K562 (cell line): ENCODE measurements at regions not wholly inside any gene's neighbourhood (a gene's known extent, or its start where the extent isn't known, plus 50 kb on each side); places are given as distances from the start of the nearest gene placed in this dataset.

ENCODE experiments used
- ATAC-seq: fragments of 200-7000 bp; cut with Tn5 transposase; 3 replicates; pipeline ENCODE4 v1.9.1; 2020; ENCODE audit warnings: moderate library complexity
- BruUV-seq: library from RNA; stranded (reverse); fragments of 400-500 nt; replicated peaks from 2 replicates; lab custom pipeline; 2021; lab: Mats Ljungman, UMichigan
- CTCF ChIA-PET: fragments of 300-600 bp; formaldehyde crosslinking; extraction: SDS; loops from one replicate; lab custom pipeline; 2021; ENCODE audit warnings: low intra/inter-chr PET ratio; lab: Yijun Ruan, JAX
- POLR2A ChIA-PET: fragments of 300-600, 350-650 bp; sonication (Branson Sonifier 250); formaldehyde crosslinking; extraction: SDS; loops from one replicate; lab custom pipeline; 2021; ENCODE audit warnings: antibody characterized with exemption, inconsistent platforms; lab: Yijun Ruan, JAX
- DNase-seq, 4 experiments: peaks; one replicate each; pipeline versions ENCODE4 v3.0.0 to v3.0.0-alpha.2; 2011 to 2018; ENCODE audit warnings: low spot score in 3 of 4, mixed read lengths in 3 of 4; ENCODE audit errors: extremely low read depth in 1 of 4
- FAIRE-seq: peaks from 2 replicates; lab custom pipeline; 2011; peaks lifted over from hg19 to GRCh38; lab: Jason Lieb, UNC
- H2AFZ ChIP-seq: 2 replicates; pipeline ENCODE4 v1.6.0; 2011; ENCODE audit warnings: low read depth, low read length, control low read depth, inconsistent platforms
- H3K27ac ChIP-seq: fragments of 200-600 bp; 3 replicates; pipeline ENCODE4 v1.8.0; 2011; ENCODE audit warnings: low read depth, mild to moderate bottlenecking, control low read depth, inconsistent platforms, low read length, moderate library complexity, mixed read lengths; ENCODE audit errors: extremely low read depth
- H3K27me3 ChIP-seq, 2 experiments: fragments of 300-600 bp in 1 of 2; 2 replicates in 1 of 2; 3 replicates in 1 of 2; pipeline versions ENCODE4 v1.6.0 to v1.8.0; 2011; ENCODE audit warnings: inconsistent platforms in 2 of 2, low read length in 2 of 2, mild to moderate bottlenecking in 1 of 2, mixed read lengths in 1 of 2, moderate library complexity in 1 of 2; ENCODE audit not compliant: control insufficient read depth in 2 of 2, insufficient read depth in 2 of 2
- H3K36me3 ChIP-seq: fragments of 300-600 bp; 3 replicates; pipeline ENCODE4 v1.8.0; 2011; ENCODE audit warnings: mild to moderate bottlenecking, low read length, inconsistent platforms; ENCODE audit not compliant: control insufficient read depth, insufficient read depth
- H3K4me1 ChIP-seq, 2 experiments: fragments of 200-600 bp in 1 of 2; replicated peaks in 1 of 2; 2 replicates in 1 of 2; 3 replicates in 1 of 2; pipeline versions ENCODE4 v1.5.1 to v1.8.0; 2011; ENCODE audit warnings: inconsistent platforms in 2 of 2, low read length in 2 of 2, mild to moderate bottlenecking in 1 of 2, mixed read lengths in 1 of 2, moderate library complexity in 1 of 2; ENCODE audit not compliant: control insufficient read depth in 2 of 2, insufficient read depth in 2 of 2
- H3K4me2 ChIP-seq: 2 replicates; pipeline ENCODE4 v1.6.1; 2011; ENCODE audit warnings: low read length, control low read depth, inconsistent platforms, mixed read lengths; ENCODE audit not compliant: insufficient read depth
- H3K4me3 ChIP-seq: fragments of 200-600 bp; sonication (generic), shearing (Covaris generic); 2 replicates; pipeline ENCODE4 v1.5.1; 2016; ENCODE audit warnings: control low read depth, inconsistent platforms
- H3K79me2 ChIP-seq: fragments of 200-600 bp; 3 replicates; pipeline ENCODE4 v1.8.0; 2011; ENCODE audit warnings: low read length, inconsistent platforms; ENCODE audit not compliant: control insufficient read depth, insufficient read depth
- H3K9ac ChIP-seq, 2 experiments: 2 replicates each; pipeline versions ENCODE4 v1.6.0 to v1.6.1; 2011; ENCODE audit warnings: low read depth in 2 of 2, low read length in 2 of 2, control low read depth in 1 of 2, inconsistent platforms in 1 of 2, mild to moderate bottlenecking in 1 of 2, mixed read lengths in 1 of 2; ENCODE audit not compliant: insufficient read depth in 1 of 2
- H3K9me1 ChIP-seq: one replicate; pipeline ENCODE4 v1.6.0; 2011; ENCODE audit warnings: inconsistent platforms, mild to moderate bottlenecking, low read length, moderate library complexity; ENCODE audit not compliant: control insufficient read depth, insufficient read depth
- H3K9me3 ChIP-seq: replicated peaks from 2 replicates; pipeline ENCODE4 v1.5.1; 2011; ENCODE audit warnings: low read depth, low read length, inconsistent platforms; ENCODE audit not compliant: control insufficient read depth, insufficient read depth
- H4K20me1 ChIP-seq: replicated peaks from 2 replicates; pipeline ENCODE4 v1.6.1; 2011; ENCODE audit warnings: low read length, inconsistent platforms, mixed read lengths; ENCODE audit not compliant: control insufficient read depth, insufficient read depth
- ATF2 ChIP-seq: sonication (generic); formaldehyde crosslinking; IDR thresholded peaks from 2 replicates; pipeline ENCODE4 v1.8.1; 2022; ENCODE audit warnings: missing genetic modification reagents
- CEBPB ChIP-seq: fragments of 450-650 bp; IDR thresholded peaks from 2 replicates; pipeline ENCODE4 v1.6.1; 2016; ENCODE audit warnings: missing genetic modification characterization, missing compliant biosample characterization
- CLOCK ChIP-seq: fragments of 250-450 bp; sonication (Bioruptor Pico); IDR thresholded peaks from 2 replicates; pipeline ENCODE4 v1.4.0; 2020; ENCODE audit warnings: mild to moderate bottlenecking, moderate library complexity, borderline replicate concordance
- COPS2 ChIP-seq: fragments of 450-650 bp; conservative IDR thresholded peaks from 2 replicates; pipeline ENCODE4 v1.6.1; 2016; ENCODE audit warnings: mild to moderate bottlenecking, moderate library complexity
- CREB1 ChIP-seq, 2 experiments: sonication (generic) in 1 of 2; formaldehyde crosslinking in 1 of 2; IDR thresholded peaks; 2 replicates each; pipeline versions ENCODE4 v1.6.1 to v1.8.0; 2012 to 2022; ENCODE audit warnings: inconsistent platforms in 1 of 2, mild to moderate bottlenecking in 1 of 2, missing genetic modification reagents in 1 of 2, moderate library complexity in 1 of 2
- KLF16 ChIP-seq: IDR thresholded peaks from 2 replicates; pipeline ENCODE4 v1.6.1; 2016; ENCODE audit warnings: antibody characterized with exemption
- PHB ChIP-seq: fragments of 250-450 bp; sonication (Bioruptor Pico); IDR thresholded peaks from 2 replicates; pipeline ENCODE4 v1.5.0; 2021
- PRDM10 ChIP-seq: fragments of 450-650 bp; IDR thresholded peaks from 2 replicates; pipeline ENCODE4 v1.6.1; 2018; ENCODE audit not compliant: partially characterized antibody
- RNF2 ChIP-seq: sonication (generic); IDR thresholded peaks from 2 replicates; pipeline ENCODE4 v1.6.1; 2016
- SMAD3 ChIP-seq: fragments of 450-650 bp; formaldehyde crosslinking; conservative IDR thresholded peaks from 2 replicates; pipeline ENCODE4 v1.4.0; 2020; ENCODE audit warnings: mild to moderate bottlenecking
- STAT5A ChIP-seq: IDR thresholded peaks from 2 replicates; pipeline ENCODE4 v1.6.1; 2012; ENCODE audit warnings: low read length, inconsistent platforms, borderline replicate concordance
- TSC22D4 ChIP-seq: fragments of 450-650 bp; IDR thresholded peaks from 2 replicates; pipeline ENCODE4 v1.6.1; 2016; ENCODE audit warnings: missing genetic modification characterization, missing biosample characterization, control low read depth
- YBX1 ChIP-seq: fragments of 450-650 bp; IDR thresholded peaks from 2 replicates; pipeline ENCODE4 v1.7.1; 2016; ENCODE audit warnings: mild to moderate bottlenecking
- ZC3H11A ChIP-seq: IDR thresholded peaks from 2 replicates; pipeline ENCODE4 v1.6.1; 2012; ENCODE audit warnings: low read depth, low read length, improper control_type of control experiment
- ZNF583 ChIP-seq: fragments of 250-450 bp; sonication (Bioruptor Pico); IDR thresholded peaks from 2 replicates; pipeline ENCODE4 v1.4.0; 2020
- ZNF780A ChIP-seq: fragments of 250-450 bp; sonication (Bioruptor Pico); IDR thresholded peaks from 2 replicates; pipeline ENCODE4 v1.5.0; 2021; ENCODE audit warnings: mild to moderate bottlenecking
- WGBS: fragments of 100-300 bp; shearing (Covaris generic); methylation state at CpG from one replicate; pipeline ENCODE4 v1.1.6; 2016; ENCODE audit warnings: low coverage, mixed read lengths; ENCODE audit not compliant: insufficient coverage; ENCODE audit errors: missing lambda C conversion rate; 5-methylcytosine and 5-hydroxymethylcytosine counted together
- in situ Hi-C: fragments of 300-500 bp; cut with MboI; formaldehyde crosslinking; loops from 4 replicates; pipeline ENCODE4 v1.15.0; 2018; ENCODE audit warnings: inconsistent platforms, mixed read lengths
- intact Hi-C: fragments of 100-400 bp; cut with micrococcal nuclease; formaldehyde crosslinking; loops from 2 replicates; pipeline ENCODE4 v1.14.2; 2022

- WGBS, result 0% methylated on average over 5 of the region's 5 CpGs
- TF ChIP-seq ZC3H11A, result no peak
- no peak for TF ChIP-seq COPS2
- TF ChIP-seq CREB1 (IDR thresholded peaks at IDR 0.05), result no peak
- TF ChIP-seq CREB1 (CRISPR knock-in tag; IDR thresholded peaks at IDR 0.05), result no peak
- no peak for TF ChIP-seq STAT5A
- no peak for TF ChIP-seq CEBPB (tag)
- no peak for TF ChIP-seq ZNF780A
- no peak for TF ChIP-seq YBX1
- no peak for TF ChIP-seq KLF16
- TF ChIP-seq RNF2, result no peak
- TF ChIP-seq CLOCK, result no peak
- no peak for TF ChIP-seq ZNF583
- TF ChIP-seq PHB (CRISPR knock-in tag), result no peak
- TF ChIP-seq SMAD3 (CRISPR knock-in tag), result no peak
- TF ChIP-seq TSC22D4, result no peak
- TF ChIP-seq PRDM10, result no peak
- no peak for TF ChIP-seq ATF2 (CRISPR knock-in tag)
- CTCF ChIA-PET, result no interaction called here
Measured at GRCh38 chr15:26261413-26261812, 398.3 kb upstream of the ATP10A start.

More at GRCh38 chr15:26261413-26261812, 398.3 kb upstream of the ATP10A start:
- H3K4me1 ChIP-seq, result no peaks in the 10 kb centered on the region
- H3K9me1 ChIP-seq, result no peaks in the 10 kb centered on the region
- H2AFZ ChIP-seq, result no peak overlapping the region
- H3K9me3 ChIP-seq, result no peaks in the 10 kb centered on the region
- no peaks in the 10 kb centered on the region for H3K79me2 ChIP-seq
- POLR2A ChIA-PET, result no interaction called here
- FAIRE-seq, result no peak
- no peaks in the 10 kb centered on the region for H3K36me3 ChIP-seq
- no peaks in the 10 kb centered on the region for H3K27me3 ChIP-seq
- in situ Hi-C loops, result no loop called here
- H4K20me1 ChIP-seq, result 0 out of 2 replicates have a peak, but pooled peaks cover 3% of the 10 kb centered on the region
- DNase-seq, result no peak
- BruUV-seq, result no TSS peak
- H3K27ac ChIP-seq, result no peak overlapping the region
- intact Hi-C loops, result no loop called here
- ATAC-seq, result no peak
- no peak overlapping the region for H3K4me3 ChIP-seq
- H3K9ac ChIP-seq, result no peak overlapping the region
- H3K4me2 ChIP-seq, result no peak overlapping the region
